Ectodermal cell (in vitro differentiated cells): ENCODE measurements at regions not wholly inside any gene's neighbourhood (a gene's known extent, or its start where the extent isn't known, plus 50 kb on each side); places are given as distances from the start of the nearest gene placed in this dataset.

Experiments used
- H3K27ac ChIP-seq: 2 replicates; pipeline ENCODE4 v1.7.0; 2013; ENCODE audit warnings: mild to moderate bottlenecking, low read depth, low read length; ENCODE audit not compliant: insufficient read depth, poor library complexity, severe bottlenecking
- H3K27me3 ChIP-seq: 2 replicates; pipeline ENCODE4 v1.7.0; 2013; ENCODE audit warnings: mild to moderate bottlenecking, low read length; ENCODE audit not compliant: insufficient read depth, control insufficient read depth, poor library complexity, severe bottlenecking
- H3K36me3 ChIP-seq: one replicate; pipeline ENCODE4 v1.7.0; 2013; ENCODE audit warnings: low read length; ENCODE audit not compliant: control insufficient read depth, insufficient read depth
- H3K4me1 ChIP-seq: one replicate; pipeline ENCODE4 v1.7.0; 2013; ENCODE audit warnings: low read length; ENCODE audit not compliant: control insufficient read depth, insufficient read depth
- H3K4me3 ChIP-seq: 2 replicates; pipeline ENCODE4 v1.7.0; 2013; ENCODE audit warnings: low read depth, low read length, control low read depth; ENCODE audit not compliant: insufficient read depth
- H3K9me3 ChIP-seq: 2 replicates; pipeline ENCODE4 v1.7.0; 2013; ENCODE audit warnings: mild to moderate bottlenecking, low read length, moderate library complexity; ENCODE audit not compliant: control insufficient read depth
- WGBS, 2 experiments: methylation state at CpG; one replicate each; pipeline ENCODE4 v1.1.7; 2013; ENCODE audit warnings: missing lambda C conversion rate in 2 of 2; 5-methylcytosine and 5-hydroxymethylcytosine counted together

DNA sequence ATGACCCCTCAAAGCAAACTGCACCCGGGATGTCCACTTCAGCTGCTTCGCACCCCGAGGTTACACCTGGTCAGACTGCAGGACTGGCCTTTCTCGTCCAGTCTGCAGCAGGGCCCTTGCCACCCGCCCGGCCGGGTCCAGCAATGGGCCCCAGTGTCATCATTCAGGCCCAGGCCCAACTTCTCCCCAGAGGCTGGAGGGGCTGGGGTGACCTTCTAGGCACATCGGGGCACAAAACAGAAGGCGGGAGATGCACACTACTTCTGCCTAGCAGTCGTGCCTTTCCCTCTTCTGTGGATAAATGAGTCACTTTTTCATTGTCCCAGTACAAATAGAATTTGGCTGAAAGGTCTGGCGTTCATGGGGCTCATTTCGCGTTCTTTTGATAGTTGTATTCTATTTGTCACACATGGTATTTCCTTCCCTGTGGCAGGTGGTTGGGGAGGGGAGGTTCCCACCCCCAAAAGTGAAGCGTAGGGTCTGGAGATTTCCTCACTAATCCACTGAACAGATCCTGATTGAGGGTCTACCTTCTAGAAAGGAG is 56.9 kb upstream of the ID2 start:
- no peaks in the 10 kb centered on the region for H3K27me3 ChIP-seq
- no peak overlapping the region for H3K27ac ChIP-seq
- 91 to 93% methylated on average over 13 to 14 of the region's 14 CpGs for WGBS, 2 experiments

DNA sequence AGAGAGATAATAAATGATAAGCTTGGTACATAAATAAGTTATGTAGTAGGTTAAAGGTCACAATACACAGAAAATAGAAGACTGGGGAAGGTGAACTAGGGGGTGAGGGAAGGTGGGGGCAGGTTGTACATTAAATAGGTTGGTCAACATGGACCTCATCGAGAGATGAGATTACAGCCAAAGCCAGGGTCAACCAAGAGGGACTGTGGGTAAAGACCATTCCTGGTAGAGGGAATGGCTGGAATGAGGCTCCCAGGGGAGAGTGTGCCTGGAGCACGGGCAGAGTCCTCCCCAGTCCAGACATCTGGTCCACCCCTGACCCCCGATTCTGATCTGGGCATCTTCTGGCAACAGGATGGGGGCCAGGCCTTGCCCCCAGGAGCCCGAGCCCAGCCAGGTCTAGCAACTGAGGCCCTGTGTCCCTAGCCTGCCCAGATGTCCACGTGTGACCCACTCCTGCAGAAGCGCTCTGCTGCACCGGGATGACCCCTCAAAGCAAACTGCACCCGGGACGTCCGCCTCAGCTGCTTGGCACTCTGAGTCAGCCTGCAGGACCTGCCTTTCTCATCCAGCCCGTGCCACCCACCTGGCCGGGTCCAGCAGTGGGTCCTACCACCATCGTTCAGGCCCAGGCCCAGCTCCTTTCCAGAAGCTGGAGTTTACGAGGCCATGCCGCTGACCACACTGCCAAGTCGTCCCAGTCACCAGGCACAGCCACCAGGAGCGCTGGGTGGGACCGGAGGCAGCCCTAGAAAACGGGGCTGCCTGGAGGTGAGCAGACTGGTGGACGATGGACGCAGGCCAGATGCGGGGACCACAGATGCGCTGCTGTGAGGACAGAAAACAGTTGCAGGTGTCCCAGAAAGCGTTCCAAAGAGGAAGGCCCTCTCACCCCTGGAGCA is 56.2 kb upstream of the ID2 start:
- no peak overlapping the region for H3K27ac ChIP-seq
- H3K27me3 ChIP-seq, result no peaks in the 10 kb centered on the region

More for the DNA sequence above, 56.9 kb upstream of the ID2 start:
- H3K36me3 ChIP-seq, result no peaks in the 10 kb centered on the region
- H3K9me3 ChIP-seq, result no peaks in the 10 kb centered on the region
- H3K4me1 ChIP-seq, result no peaks in the 10 kb centered on the region
- H3K4me3 ChIP-seq, result no peak overlapping the region

DNA sequence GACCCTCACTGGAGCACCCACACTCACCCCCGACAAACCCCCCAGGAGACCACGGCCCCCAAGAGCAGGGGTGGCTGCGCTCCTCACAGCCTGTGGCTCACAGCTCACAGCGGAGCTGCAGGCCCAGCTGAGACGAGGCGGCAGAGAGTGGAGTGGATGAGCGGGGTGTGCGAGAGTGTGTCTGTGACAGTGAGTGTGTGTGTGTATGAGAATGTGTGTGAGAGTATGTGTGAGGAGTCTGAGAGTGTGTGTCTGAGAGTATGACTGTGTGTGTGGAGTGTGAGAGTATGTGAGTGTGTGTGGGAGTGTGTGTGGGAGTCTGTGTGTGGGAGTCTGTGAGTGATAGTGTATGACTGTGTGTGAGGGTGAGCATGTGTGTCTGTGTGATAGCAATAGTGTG is 55.3 kb upstream of the ID2 start:
- WGBS, 2 experiments, result 92 to 98% methylated on average over 8 of the region's 8 CpGs
- Histone ChIP-seq H3K27me3 (no peaks in the 10 kb centered on the region), H3K27ac (no peak overlapping the region), H3K9me3 (no peaks in the 10 kb centered on the region), H3K36me3 (no peaks in the 10 kb centered on the region), H3K4me3 (no peak overlapping the region), H3K4me1 (no peaks in the 10 kb centered on the region)

More for the DNA sequence above, 56.2 kb upstream of the ID2 start:
- no peaks in the 10 kb centered on the region for H3K9me3 ChIP-seq
- H3K4me1 ChIP-seq, result no peaks in the 10 kb centered on the region
- H3K4me3 ChIP-seq, result no peak overlapping the region
- H3K36me3 ChIP-seq, result no peaks in the 10 kb centered on the region
- WGBS, 2 experiments, result 91 to 95% methylated on average over 24 of the region's 24 CpGs

- no peak overlapping the region for H3K4me3 ChIP-seq
- no peaks in the 10 kb centered on the region for H3K9me3 ChIP-seq
- peaks cover 2% of the 10 kb centered on the region for H3K4me1 ChIP-seq
- H3K27ac ChIP-seq, result no peak overlapping the region
- no peaks in the 10 kb centered on the region for H3K36me3 ChIP-seq
- no peaks in the 10 kb centered on the region for H3K27me3 ChIP-seq
- 93 to 94% methylated on average over 20 of the region's 20 CpGs for WGBS, 2 experiments
Observed at GRCh38 chr2:8627019-8627691, 54.7 kb upstream of the ID2 start.

- WGBS, 2 experiments, result 89 to 91% methylated on average over 14 of the region's 14 CpGs
- H3K4me3 ChIP-seq, result no peak overlapping the region
- H3K27me3 ChIP-seq, result no peaks in the 10 kb centered on the region
- H3K9me3 ChIP-seq, result no peaks in the 10 kb centered on the region
- peaks cover 3% of the 10 kb centered on the region for H3K4me1 ChIP-seq
- H3K36me3 ChIP-seq, result no peaks in the 10 kb centered on the region
- H3K27ac ChIP-seq, result no peak overlapping the region
Observed at GRCh38 chr2:8627692-8628085, 54.2 kb upstream of the ID2 start.

DNA sequence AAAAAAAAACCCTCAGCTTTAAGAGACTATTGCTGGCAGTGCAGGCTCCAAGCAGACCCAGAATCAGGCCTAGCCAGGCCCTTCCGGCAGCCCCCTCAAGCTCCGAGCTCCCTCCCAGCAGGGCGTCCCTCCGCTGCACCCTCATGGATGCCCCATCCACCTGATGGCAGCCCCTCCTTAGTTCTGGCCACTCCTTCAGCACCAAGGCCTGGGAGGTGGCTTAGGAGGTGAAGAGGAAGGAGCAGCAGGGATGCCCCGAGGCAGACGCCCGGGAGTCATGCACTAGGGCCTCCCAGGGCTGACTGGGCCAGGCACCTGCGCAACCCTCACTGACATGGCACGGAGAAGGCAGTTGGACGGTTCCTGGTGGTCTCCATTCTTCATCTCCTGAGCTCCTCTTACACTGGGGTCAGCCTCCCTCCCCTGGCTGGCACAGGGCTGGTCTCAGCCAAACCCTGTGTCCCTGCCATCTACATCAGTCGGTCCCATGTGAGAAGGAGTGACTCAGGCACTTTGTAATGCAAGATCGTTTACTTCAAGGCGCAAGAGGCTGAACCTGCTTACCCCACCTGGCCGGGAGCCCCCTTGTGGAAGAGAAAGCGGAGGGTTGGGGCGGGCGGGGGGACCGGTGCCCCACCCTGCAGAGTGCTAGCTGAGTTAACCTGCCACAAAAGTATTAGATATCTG is 53.5 kb upstream of the ID2 start:
- 77% methylated on average over 17 of the region's 18 CpGs for WGBS, 2 experiments
- Histone ChIP-seq H3K27me3 (no peaks in the 10 kb centered on the region), H3K36me3 (no peaks in the 10 kb centered on the region), H3K4me3 (no peak overlapping the region), H3K4me1 (peaks cover 3% of the 10 kb centered on the region), H3K27ac (no peak overlapping the region), H3K9me3 (no peaks in the 10 kb centered on the region)

DNA sequence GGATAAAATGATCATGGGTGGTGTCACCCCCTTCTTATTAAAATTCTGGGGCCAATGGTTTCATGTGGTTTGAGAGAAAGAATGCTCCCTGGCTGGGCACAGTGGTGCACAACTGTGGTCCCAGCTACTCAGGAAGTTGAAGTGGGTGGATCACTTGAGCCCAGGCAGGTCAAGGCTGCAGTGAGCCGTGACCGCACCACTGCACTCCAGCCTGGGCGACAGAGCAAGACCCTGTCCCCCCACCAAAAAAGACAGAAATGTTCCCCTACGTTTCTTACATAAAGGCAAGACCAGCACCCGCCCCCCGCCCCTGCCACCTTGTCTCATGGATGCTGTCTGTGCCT is 53.0 kb upstream of the ID2 start:
- WGBS, 2 experiments, result 94 to 96% methylated on average over 6 of the region's 6 CpGs
- no peak overlapping the region for H3K27ac ChIP-seq
- no peaks in the 10 kb centered on the region for H3K27me3 ChIP-seq
- H3K4me1 ChIP-seq, result peaks cover 3% of the 10 kb centered on the region
- H3K9me3 ChIP-seq, result no peaks in the 10 kb centered on the region
- no peaks in the 10 kb centered on the region for H3K36me3 ChIP-seq
- H3K4me3 ChIP-seq, result no peak overlapping the region

GRCh38 chr2:8629402-8629801 is 52.5 kb upstream of the ID2 start:
- Histone ChIP-seq H3K27me3 (no peaks in the 10 kb centered on the region), H3K27ac (no peak overlapping the region), H3K9me3 (no peaks in the 10 kb centered on the region), H3K4me1 (peaks cover 3% of the 10 kb centered on the region), H3K4me3 (no peak overlapping the region), H3K36me3 (no peaks in the 10 kb centered on the region)
- 85 to 93% methylated on average over 4 of the region's 4 CpGs for WGBS, 2 experiments

- H3K27me3 ChIP-seq, result no peaks in the 10 kb centered on the region
- H3K4me3 ChIP-seq, result no peak overlapping the region
- 85 to 87% methylated on average over 21 of the region's 21 CpGs for WGBS, 2 experiments
- H3K4me1 ChIP-seq, result peaks cover 5% of the 10 kb centered on the region
- H3K36me3 ChIP-seq, result no peaks in the 10 kb centered on the region
- no peaks in the 10 kb centered on the region for H3K9me3 ChIP-seq
- no peak overlapping the region for H3K27ac ChIP-seq
Observed at GRCh38 chr2:8630676-8631464, 51.0 kb upstream of the ID2 start.
